Glutamatergic neuron (in vitro differentiated cells): ENCODE measurements at regions not wholly inside any gene's neighbourhood (a gene's known extent, or its start where the extent isn't known, plus 50 kb on each side); places are given as distances from the start of the nearest gene placed in this dataset.

Experiments
- DNase-seq: peaks from one replicate; pipeline ENCODE4 v3.0.0; 2022
- H3K27ac Mint-ChIP-seq: one replicate; pipeline ENCODE4 v1.8.0; 2020; ENCODE audit warnings: mild to moderate bottlenecking, mixed read lengths, inconsistent platforms; ENCODE audit not compliant: unreplicated experiment
- H3K27me3 Mint-ChIP-seq: one replicate; pipeline ENCODE4 v1.8.0; 2020; ENCODE audit warnings: mild to moderate bottlenecking, moderate library complexity, mixed read lengths, inconsistent platforms; ENCODE audit not compliant: unreplicated experiment
- H3K36me3 Mint-ChIP-seq: one replicate; pipeline ENCODE4 v1.8.0; 2020; ENCODE audit warnings: mild to moderate bottlenecking, mixed read lengths, inconsistent platforms; ENCODE audit not compliant: unreplicated experiment
- H3K4me1 Mint-ChIP-seq: one replicate; pipeline ENCODE4 v1.8.0; 2020; ENCODE audit warnings: mild to moderate bottlenecking, low read depth, mixed read lengths, inconsistent platforms; ENCODE audit not compliant: unreplicated experiment
- H3K4me3 Mint-ChIP-seq: one replicate; pipeline ENCODE4 v1.8.0; 2020; ENCODE audit warnings: mild to moderate bottlenecking, mixed read lengths, inconsistent platforms; ENCODE audit not compliant: unreplicated experiment
- H3K9me3 Mint-ChIP-seq: one replicate; pipeline ENCODE4 v1.8.0; 2020; ENCODE audit warnings: mild to moderate bottlenecking, moderate library complexity, mixed read lengths, inconsistent platforms; ENCODE audit not compliant: unreplicated experiment
- CTCF ChIP-seq: fragments of 200-600 bp; sonication (generic); IDR thresholded peaks from one replicate; pipeline ENCODE4 v1.5.0; 2021; ENCODE audit not compliant: partially characterized antibody, unreplicated experiment

- peaks cover 3% of the 10 kb centered on the region for H3K27me3 Mint-ChIP-seq
- no peak for TF ChIP-seq CTCF
Observed at GRCh38 chr3:25262322-25262721, 165.7 kb upstream of the RARB start.

GRCh38 chr3:25265284-25265683 is 162.8 kb upstream of the RARB start:
- Mint-ChIP-seq H3K4me3 (no peak overlapping the region), H3K27me3 (peaks cover 3% of the 10 kb centered on the region), H3K4me1 (peaks cover 7% of the 10 kb centered on the region), H3K27ac (no peak overlapping the region), H3K36me3 (no peaks in the 10 kb centered on the region), H3K9me3 (no peaks in the 10 kb centered on the region)
- TF ChIP-seq CTCF, result no peak
- no peak for DNase-seq

More at GRCh38 chr3:25262322-25262721, 165.7 kb upstream of the RARB start:
- Mint-ChIP-seq H3K4me3 (no peak overlapping the region), H3K27ac (no peak overlapping the region), H3K9me3 (no peaks in the 10 kb centered on the region), H3K4me1 (peaks cover 7% of the 10 kb centered on the region), H3K36me3 (no peaks in the 10 kb centered on the region)
- DNase-seq, result no peak

- Mint-ChIP-seq H3K9me3 (no peaks in the 10 kb centered on the region), H3K27ac (no peak overlapping the region), H3K27me3 (peaks cover 3% of the 10 kb centered on the region), H3K4me3 (no peak overlapping the region), H3K36me3 (no peaks in the 10 kb centered on the region), H3K4me1 (peaks cover 7% of the 10 kb centered on the region)
- no peak for TF ChIP-seq CTCF
- no peak for DNase-seq
Observed at GRCh38 chr3:25266677-25267076, 161.4 kb upstream of the RARB start.

GRCh38 chr3:25272090-25272489 is 156.0 kb upstream of the RARB start:
- H3K4me1 Mint-ChIP-seq, result no peaks in the 10 kb centered on the region
- DNase-seq, result no peak
- no peak overlapping the region for H3K4me3 Mint-ChIP-seq
- no peak overlapping the region for H3K27ac Mint-ChIP-seq
- no peaks in the 10 kb centered on the region for H3K36me3 Mint-ChIP-seq
- no peaks in the 10 kb centered on the region for H3K27me3 Mint-ChIP-seq
- no peaks in the 10 kb centered on the region for H3K9me3 Mint-ChIP-seq
- TF ChIP-seq CTCF, result no peak

GRCh38 chr3:25273582-25274171 is 154.4 kb upstream of the RARB start:
- H3K9me3 Mint-ChIP-seq, result no peaks in the 10 kb centered on the region
- no peaks in the 10 kb centered on the region for H3K36me3 Mint-ChIP-seq
- no peak for TF ChIP-seq CTCF
- H3K27me3 Mint-ChIP-seq, result no peaks in the 10 kb centered on the region
- H3K4me3 Mint-ChIP-seq, result no peak overlapping the region
- no peak overlapping the region for H3K27ac Mint-ChIP-seq
- DNase-seq, result no peak
- H3K4me1 Mint-ChIP-seq, result no peaks in the 10 kb centered on the region
